MCF 10A (cell line): ENCODE measurements at regions not wholly inside any gene's neighbourhood (a gene's known extent, or its start where the extent isn't known, plus 50 kb on each side); places are given as distances from the start of the nearest gene placed in this dataset.

Experiments
- BruUV-seq: library from RNA; stranded (reverse); fragments of 400-500 nt; replicated peaks from 2 replicates; lab custom pipeline; 2021; lab: Mats Ljungman, UMichigan
- CTCF ChIA-PET: fragments of 300-600 bp; sonication (Branson Sonifier 250); formaldehyde crosslinking; extraction: SDS; loops from one replicate; lab custom pipeline; 2021; ENCODE audit warnings: antibody characterized with exemption, inconsistent platforms; lab: Yijun Ruan, JAX
- POLR2A ChIA-PET: fragments of 300-600, 350-650 bp; sonication (Branson Sonifier 250); formaldehyde crosslinking; extraction: SDS; loops from one replicate; lab custom pipeline; 2020; ENCODE audit warnings: antibody characterized with exemption, inconsistent platforms; lab: Yijun Ruan, JAX
- DNase-seq: peaks from one replicate; pipeline ENCODE4 v3.0.0-alpha.2; 2018; ENCODE audit not compliant: unreplicated experiment
- H3K27ac Mint-ChIP-seq: one replicate; pipeline ENCODE4 v1.8.0; 2022; ENCODE audit warnings: mild to moderate bottlenecking, low read depth, mixed read lengths; ENCODE audit not compliant: unreplicated experiment
- H3K27me3 Mint-ChIP-seq: one replicate; pipeline ENCODE4 v1.8.0; 2022; ENCODE audit warnings: mixed read lengths; ENCODE audit not compliant: insufficient read depth, unreplicated experiment
- H3K36me3 Mint-ChIP-seq: one replicate; pipeline ENCODE4 v1.8.0; 2022; ENCODE audit warnings: mild to moderate bottlenecking, moderate library complexity, mixed read lengths; ENCODE audit not compliant: insufficient read depth, unreplicated experiment
- H3K4me1 Mint-ChIP-seq: one replicate; pipeline ENCODE4 v1.8.0; 2022; ENCODE audit warnings: mixed read lengths; ENCODE audit not compliant: insufficient read depth, unreplicated experiment
- H3K4me3 Mint-ChIP-seq: one replicate; pipeline ENCODE4 v1.8.0; 2022; ENCODE audit warnings: mild to moderate bottlenecking, moderate library complexity, mixed read lengths; ENCODE audit not compliant: unreplicated experiment
- H3K9me3 Mint-ChIP-seq: one replicate; pipeline ENCODE4 v1.8.0; 2022; ENCODE audit warnings: mixed read lengths; ENCODE audit not compliant: unreplicated experiment
- CTCF ChIP-seq: fragments of 200-600 bp; IDR thresholded peaks from one replicate; pipeline ENCODE4 v1.8.0; 2022; ENCODE audit warnings: antibody characterized with exemption, mild to moderate bottlenecking; ENCODE audit not compliant: unreplicated experiment
- intact Hi-C: fragments of 100-400 bp; cut with micrococcal nuclease; formaldehyde crosslinking; loops from 2 replicates; pipeline ENCODE4 v1.14.1; 2022

- ChIA-PET POLR2A (interaction anchor here (0.6 kb wide), 1 partner anchor 17 kb away, joined by 4 read pairs; no protein-coding TSS in a partner anchor), CTCF (interaction anchor here (0.6 to 10.2 kb wide), 18 partner anchors 10 to 656 kb away, joined by 3 to 117 read pairs (median 4); partner anchors contain the start of gene CDK1)
- intact Hi-C loops = loop anchor here (10.0 kb wide), 1 partner anchor 839 kb away; no protein-coding TSS in a partner anchor
- Mint-ChIP-seq H3K9me3 (no peaks in the 10 kb centered on the region), H3K27me3 (no peaks in the 10 kb centered on the region), H3K4me3 (no peak overlapping the region), H3K4me1 (peaks cover 22% of the 10 kb centered on the region), H3K27ac (no peak overlapping the region), H3K36me3 (no peaks in the 10 kb centered on the region)
- no peak for DNase-seq
- TF ChIP-seq CTCF = no peak
- BruUV-seq = no TSS peak
Observed at GRCh38 chr10:60446070-60446833, 56.6 kb upstream of the ANK3 start.

- intact Hi-C loops = loop anchor here (1.0 to 10.0 kb wide), 4 partner anchors 103 to 840 kb away; no protein-coding TSS in a partner anchor
- ChIA-PET CTCF (interaction anchor here (0.6 to 10.2 kb wide), 24 partner anchors 8 to 324 kb away, joined by 3 to 117 read pairs (median 5); no protein-coding TSS in a partner anchor), POLR2A (interaction anchor here (0.6 to 2.1 kb wide), 6 partner anchors 96 to 333 kb away, joined by 3 to 8 read pairs (median 3); partner anchors contain the start of gene CDK1)
- Mint-ChIP-seq H3K4me1 (peaks cover 22% of the 10 kb centered on the region), H3K27me3 (no peaks in the 10 kb centered on the region), H3K4me3 (no peak overlapping the region), H3K27ac (no peak overlapping the region), H3K9me3 (no peaks in the 10 kb centered on the region), H3K36me3 (no peaks in the 10 kb centered on the region)
- DNase-seq = peak; percentile 40
- no TSS peak for BruUV-seq
- peak; percentile 63 for TF ChIP-seq CTCF
Observed at GRCh38 chr10:60444494-60445064, 54.9 kb upstream of the ANK3 start.

GRCh38 chr10:60443346-60443745, 53.7 kb upstream of the ANK3 start:
- BruUV-seq = no TSS peak

More at GRCh38 chr10:60443346-60443745, 53.7 kb upstream of the ANK3 start:
- Mint-ChIP-seq H3K36me3 (no peaks in the 10 kb centered on the region), H3K27ac (no peak overlapping the region), H3K27me3 (no peaks in the 10 kb centered on the region), H3K4me1 (peaks cover 19% of the 10 kb centered on the region), H3K9me3 (no peaks in the 10 kb centered on the region), H3K4me3 (no peak overlapping the region)
- intact Hi-C loops = loop anchor here (5.0 to 10.0 kb wide), 2 partner anchors 104 to 841 kb away; no protein-coding TSS in a partner anchor
- DNase-seq = no peak
- ChIA-PET POLR2A (interaction anchor here (0.6 to 2.1 kb wide), 6 partner anchors 15 to 334 kb away, joined by 3 to 8 read pairs (median 4); partner anchors contain the start of gene CDK1), CTCF (interaction anchor here (0.5 to 10.2 kb wide), 16 partner anchors 9 to 821 kb away, joined by 3 to 117 read pairs (median 5); no protein-coding TSS in a partner anchor)
- no peak for TF ChIP-seq CTCF
